Erythroblast (primary cell): ENCODE measurements at regions not wholly inside any gene's neighbourhood (a gene's known extent, or its start where the extent isn't known, plus 50 kb on each side); places are given as distances from the start of the nearest gene placed in this dataset.

ENCODE experiments used
- GATA1 ChIP-seq: IDR thresholded peaks from 2 replicates; pipeline ENCODE4 v1.6.1; 2011; ENCODE audit warnings: low read depth, mild to moderate bottlenecking, control low read depth, low read length, moderate library complexity
- POLR2A ChIP-seq: IDR thresholded peaks from 2 replicates; pipeline ENCODE4 v1.6.1; 2011; ENCODE audit warnings: mild to moderate bottlenecking, low read length

GRCh38 chr5:175104677-175105076, 339.3 kb downstream of the DRD1 start:
- TF ChIP-seq POLR2A = no peak
- no peak for TF ChIP-seq GATA1
